Loucy (cell line): ENCODE measurements at regions not wholly inside any gene's neighbourhood (a gene's known extent, or its start where the extent isn't known, plus 50 kb on each side); places are given as distances from the start of the nearest gene placed in this dataset.
"Not testable (repeated sequence)": the region's sequence is repeated elsewhere in the genome, so short reads cannot be mapped to it uniquely, and the experiment has no call there.

Experiments
- H2AFZ ChIP-seq: fragments of 200-600 bp; sonication (generic); 2 replicates; pipeline ENCODE4 v1.6.0; 2016; ENCODE audit warnings: antibody characterized with exemption, mild to moderate bottlenecking, low read length, moderate library complexity
- H3F3A ChIP-seq: fragments of 200-600 bp; 2 replicates; pipeline ENCODE4 v1.6.0; 2016; ENCODE audit warnings: antibody characterized with exemption, low read depth, mild to moderate bottlenecking
- H3K27me3 ChIP-seq: fragments of 200-600 bp; sonication (generic); 2 replicates; pipeline ENCODE4 v1.6.1; 2014; ENCODE audit warnings: low read length, mild to moderate bottlenecking; ENCODE audit not compliant: insufficient read depth, poor library complexity, severe bottlenecking
- H3K36me3 ChIP-seq: fragments of 200-600 bp; sonication (generic); 2 replicates; pipeline ENCODE4 v1.6.1; 2016; ENCODE audit warnings: low read length; ENCODE audit not compliant: insufficient read depth
- H3K4me1 ChIP-seq: fragments of 200-600 bp; sonication (generic); 2 replicates; pipeline ENCODE4 v1.5.1; 2014; ENCODE audit warnings: low read length, mild to moderate bottlenecking; ENCODE audit not compliant: insufficient read depth, poor library complexity, severe bottlenecking
- H3K4me2 ChIP-seq: fragments of 200-600 bp; sonication (generic); 2 replicates; pipeline ENCODE4 v1.6.0; 2014; ENCODE audit warnings: antibody characterized with exemption, low read length, low read depth, mild to moderate bottlenecking; ENCODE audit not compliant: poor library complexity, severe bottlenecking
- H3K4me3 ChIP-seq: fragments of 200-600 bp; sonication (generic); 2 replicates; pipeline ENCODE4 v1.5.1; 2014; ENCODE audit warnings: low read length, mild to moderate bottlenecking, mixed read lengths; ENCODE audit not compliant: poor library complexity, severe bottlenecking
- H3K79me2 ChIP-seq: fragments of 200-600 bp; sonication (generic); 2 replicates; pipeline ENCODE4 v1.6.1; 2014; ENCODE audit warnings: low read length; ENCODE audit not compliant: insufficient read depth
- H3K9ac ChIP-seq: fragments of 200-600 bp; sonication (generic); 2 replicates; pipeline ENCODE4 v1.6.0; 2014; ENCODE audit warnings: mild to moderate bottlenecking, low read depth, low read length, moderate library complexity; ENCODE audit not compliant: poor library complexity, severe bottlenecking
- H3K9me2 ChIP-seq: fragments of 200-600 bp; sonication (generic); replicated peaks from 2 replicates; pipeline ENCODE4 v1.6.1; 2016; ENCODE audit warnings: low read depth, low read length, mixed read lengths
- H3K9me3 ChIP-seq: fragments of 200-600 bp; sonication (generic); 2 replicates; pipeline ENCODE4 v1.6.1; 2014; ENCODE audit warnings: mild to moderate bottlenecking, antibody characterized with exemption, low read length, low read depth; ENCODE audit not compliant: insufficient read depth
- H4K20me1 ChIP-seq: fragments of 200-600 bp; sonication (generic); 2 replicates; pipeline ENCODE4 v1.6.0; 2014; ENCODE audit warnings: antibody characterized with exemption, low read length, mild to moderate bottlenecking; ENCODE audit not compliant: insufficient read depth, poor library complexity, severe bottlenecking
- EZH2phosphoT487 ChIP-seq: fragments of 200-600 bp; IDR thresholded peaks from 2 replicates; pipeline ENCODE4 v1.6.1; 2018; ENCODE audit warnings: antibody characterized with exemption, mild to moderate bottlenecking, moderate library complexity, borderline replicate concordance
- TF ChIP-seq, protein P1 (sequence below): fragments of 200-600 bp; sonication (generic); conservative IDR thresholded peaks from 2 replicates; pipeline ENCODE4 v1.5.1; 2014; ENCODE audit warnings: mild to moderate bottlenecking, antibody characterized with exemption, low read length

DNA sequence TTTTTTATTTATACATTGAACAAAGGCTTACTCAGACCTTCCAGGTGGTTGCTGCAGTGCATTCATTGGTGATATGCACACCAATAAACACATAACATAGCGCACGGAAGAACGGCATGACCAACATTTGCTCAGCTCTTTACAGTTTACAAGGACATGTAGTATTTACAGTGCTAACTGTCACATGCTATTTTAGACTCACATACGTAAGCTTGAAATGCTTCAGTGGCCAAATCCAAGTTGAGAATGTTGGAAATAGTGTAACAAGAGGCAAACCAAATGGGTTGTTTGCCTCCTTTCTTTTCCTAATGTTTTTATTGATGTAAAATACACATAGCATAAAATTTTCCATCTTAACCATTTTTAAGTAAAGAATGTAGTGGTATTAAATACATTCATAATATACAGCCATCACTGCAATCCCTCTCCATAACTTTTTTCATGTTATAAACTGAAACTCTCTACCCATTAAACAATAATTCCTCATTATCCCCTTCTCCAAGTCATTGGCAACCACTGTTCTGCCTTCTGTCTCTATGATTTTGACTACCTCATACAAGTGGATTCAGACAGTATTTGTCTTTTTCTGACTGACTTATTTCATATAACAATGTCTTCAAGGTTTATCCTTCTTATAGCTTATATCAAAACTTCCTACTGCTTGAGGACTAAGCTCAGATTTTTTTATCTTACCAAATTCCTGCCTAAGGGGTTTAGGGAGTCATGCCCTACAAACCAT lies 1722.9 kb upstream of the AGA start:
- no peaks in the 10 kb centered on the region for H3K4me1 ChIP-seq
- no peak overlapping the region for H3K9ac ChIP-seq
- H3K27me3 ChIP-seq: no peaks in the 10 kb centered on the region
- H3F3A ChIP-seq: no peaks in the 10 kb centered on the region
- H3K4me2 ChIP-seq: no peak overlapping the region
- TF ChIP-seq EZH2phosphoT487: no peak
- TF ChIP-seq, protein P1, sequence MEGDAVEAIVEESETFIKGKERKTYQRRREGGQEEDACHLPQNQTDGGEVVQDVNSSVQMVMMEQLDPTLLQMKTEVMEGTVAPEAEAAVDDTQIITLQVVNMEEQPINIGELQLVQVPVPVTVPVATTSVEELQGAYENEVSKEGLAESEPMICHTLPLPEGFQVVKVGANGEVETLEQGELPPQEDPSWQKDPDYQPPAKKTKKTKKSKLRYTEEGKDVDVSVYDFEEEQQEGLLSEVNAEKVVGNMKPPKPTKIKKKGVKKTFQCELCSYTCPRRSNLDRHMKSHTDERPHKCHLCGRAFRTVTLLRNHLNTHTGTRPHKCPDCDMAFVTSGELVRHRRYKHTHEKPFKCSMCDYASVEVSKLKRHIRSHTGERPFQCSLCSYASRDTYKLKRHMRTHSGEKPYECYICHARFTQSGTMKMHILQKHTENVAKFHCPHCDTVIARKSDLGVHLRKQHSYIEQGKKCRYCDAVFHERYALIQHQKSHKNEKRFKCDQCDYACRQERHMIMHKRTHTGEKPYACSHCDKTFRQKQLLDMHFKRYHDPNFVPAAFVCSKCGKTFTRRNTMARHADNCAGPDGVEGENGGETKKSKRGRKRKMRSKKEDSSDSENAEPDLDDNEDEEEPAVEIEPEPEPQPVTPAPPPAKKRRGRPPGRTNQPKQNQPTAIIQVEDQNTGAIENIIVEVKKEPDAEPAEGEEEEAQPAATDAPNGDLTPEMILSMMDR: no peak
- H3K4me3 ChIP-seq: no peak overlapping the region
- no peaks in the 10 kb centered on the region; the same call in 1 of the 2 replicates for H3K9me3 ChIP-seq
- no peaks in the 10 kb centered on the region for H3K36me3 ChIP-seq
- H4K20me1 ChIP-seq: no peaks in the 10 kb centered on the region
- H2AFZ ChIP-seq: no peak overlapping the region
- H3K79me2 ChIP-seq: no peaks in the 10 kb centered on the region
- no peaks in the 10 kb centered on the region for H3K9me2 ChIP-seq

DNA sequence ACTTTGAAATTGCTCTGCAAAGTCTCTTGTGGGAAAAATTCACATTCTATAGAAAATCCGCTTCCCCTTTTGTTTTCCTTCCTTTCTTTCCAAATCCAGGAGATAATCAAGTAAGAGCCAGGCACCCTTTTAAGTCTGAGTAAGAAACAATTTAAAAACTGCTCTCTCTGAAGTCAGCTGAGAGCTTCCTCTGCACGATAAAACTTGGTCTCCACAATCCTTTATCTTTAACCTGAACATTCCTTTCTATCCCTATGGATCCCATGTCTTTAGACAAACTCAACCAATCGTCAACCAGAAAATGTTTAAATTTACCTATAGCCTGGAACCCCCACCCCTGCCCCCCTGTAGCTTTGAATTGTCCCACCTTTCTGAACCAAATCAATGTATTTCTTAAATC lies 1723.6 kb upstream of the AGA start:
- Histone ChIP-seq H2AFZ (no peak overlapping the region), H3K4me2 (no peak overlapping the region), H3F3A (no peaks in the 10 kb centered on the region), H3K9ac (no peak overlapping the region), H4K20me1 (no peaks in the 10 kb centered on the region), H3K9me2 (no peaks in the 10 kb centered on the region), H3K36me3 (no peaks in the 10 kb centered on the region), H3K27me3 (no peaks in the 10 kb centered on the region), H3K79me2 (no peaks in the 10 kb centered on the region), H3K4me3 (no peak overlapping the region), H3K4me1 (no peaks in the 10 kb centered on the region), H3K9me3 (no peaks in the 10 kb centered on the region; the same call in 1 of the 2 replicates)
- TF ChIP-seq, protein P1: no peak
- no peak for TF ChIP-seq EZH2phosphoT487

DNA sequence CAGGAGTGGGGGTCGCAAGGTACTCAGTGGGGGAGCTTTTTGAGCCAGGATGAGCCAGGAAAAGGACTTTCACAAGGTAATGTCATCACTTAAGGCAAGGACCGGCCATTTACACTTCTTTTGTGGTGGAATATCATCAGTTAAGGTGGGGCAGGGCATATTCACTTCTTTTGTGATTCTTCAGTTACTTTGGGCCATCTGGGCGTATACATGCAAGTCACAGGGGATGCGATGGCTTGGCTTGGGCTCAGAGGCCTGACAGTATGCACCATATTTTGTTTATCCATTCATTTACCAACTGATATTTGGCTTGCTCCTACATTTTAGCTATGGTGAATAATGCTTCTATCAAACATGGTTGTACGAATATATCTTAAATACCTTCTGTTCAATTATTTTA lies 1728.1 kb upstream of the AGA start:
- H3K36me3 ChIP-seq, H3K9me2 ChIP-seq, H2AFZ ChIP-seq, H3K27me3 ChIP-seq, H3F3A ChIP-seq, H3K79me2 ChIP-seq, H3K4me3 ChIP-seq, H4K20me1 ChIP-seq, H3K4me1 ChIP-seq, H3K9me3 ChIP-seq, H3K9ac ChIP-seq, H3K4me2 ChIP-seq: not testable (repeated sequence)

DNA sequence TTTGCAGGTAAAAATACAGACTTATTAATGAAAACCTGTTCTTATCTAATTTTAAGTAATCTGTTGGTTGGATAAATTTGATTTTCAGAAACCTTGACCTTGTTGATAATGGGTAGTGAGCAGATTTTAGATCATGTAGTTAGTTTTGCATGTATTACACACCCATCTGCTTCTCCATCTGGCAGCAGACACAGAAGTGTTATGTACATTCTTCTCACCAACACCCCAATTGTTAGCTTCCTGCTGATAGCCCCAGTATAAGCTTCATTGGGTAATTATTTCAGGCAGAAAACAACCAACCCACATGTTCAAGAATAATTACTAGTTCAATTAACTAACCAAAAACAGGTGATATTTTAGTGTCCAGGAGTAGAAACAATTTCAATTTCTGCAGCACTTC lies 1740.5 kb upstream of the AGA start:
- Histone ChIP-seq H3K4me2 (no peak overlapping the region), H3K9me2 (no peaks in the 10 kb centered on the region), H2AFZ (no peak overlapping the region), H3K27me3 (no peaks in the 10 kb centered on the region), H3K4me3 (no peak overlapping the region), H3K36me3 (no peaks in the 10 kb centered on the region), H3K4me1 (no peaks in the 10 kb centered on the region), H4K20me1 (no peaks in the 10 kb centered on the region), H3K9me3 (no peaks in the 10 kb centered on the region), H3K9ac (no peak overlapping the region), H3K79me2 (no peaks in the 10 kb centered on the region), H3F3A (no peaks in the 10 kb centered on the region)
- TF ChIP-seq, protein P1: no peak
